Urinary bladder (tissue), 3 donors: ENCODE measurements at regions not wholly inside any gene's neighbourhood (a gene's known extent, or its start where the extent isn't known, plus 50 kb on each side); places are given as distances from the start of the nearest gene placed in this dataset.
A peak's percentile ranks its signal among the peaks of the same experiment; 100 is the strongest.

ENCODE experiments used
- DNase-seq: peaks from one replicate; pipeline ENCODE4 v3.0.0-alpha.2; 2015; ENCODE audit errors: extremely low spot score
- H3K27ac ChIP-seq: one replicate; pipeline ENCODE4 v1.5.1; 2013; ENCODE audit warnings: low read depth, mild to moderate bottlenecking, moderate library complexity
- H3K36me3 ChIP-seq: one replicate; pipeline ENCODE4 v1.6.1; 2013; ENCODE audit warnings: mild to moderate bottlenecking, moderate library complexity; ENCODE audit not compliant: insufficient read depth
- H3K4me1 ChIP-seq: one replicate; pipeline ENCODE4 v1.6.1; 2013; ENCODE audit warnings: mild to moderate bottlenecking, moderate library complexity; ENCODE audit not compliant: insufficient read depth
- H3K4me3 ChIP-seq: one replicate; pipeline ENCODE4 v1.5.1; 2013; ENCODE audit warnings: low read depth, low read length
- WGBS: extraction: QIAGEN DNeasy Blood & Tissue Kit; methylation state at CpG from one replicate; pipeline ENCODE4 v1.1.7; 2013; 5-methylcytosine and 5-hydroxymethylcytosine counted together
- donor health status: healthy with polysubstance abuse.
- donor health status: healthy.

GRCh38 chr1:234865171-234866006 is 255.4 kb upstream of the IRF2BP2 start:
- H3K4me1 ChIP-seq = peaks cover 3% of the 10 kb centered on the region
- no peaks in the 10 kb centered on the region for H3K36me3 ChIP-seq
- WGBS = 98% methylated on average over 7 of the region's 7 CpGs
- H3K4me3 ChIP-seq = no peak overlapping the region
- no peak for DNase-seq
- H3K27ac ChIP-seq = no peak overlapping the region

GRCh38 chr1:234864116-234864515 is 254.1 kb upstream of the IRF2BP2 start:
- no peak for DNase-seq
- H3K4me1 ChIP-seq = peaks cover 3% of the 10 kb centered on the region
- 93% methylated on average over 3 of the region's 3 CpGs for WGBS

GRCh38 chr1:234863551-234863971 is 253.6 kb upstream of the IRF2BP2 start:
- no peak overlapping the region for H3K4me3 ChIP-seq
- peaks cover 3% of the 10 kb centered on the region for H3K4me1 ChIP-seq
- WGBS = 63% methylated on average over 6 of the region's 6 CpGs
- no peak overlapping the region for H3K27ac ChIP-seq
- H3K36me3 ChIP-seq = no peaks in the 10 kb centered on the region
- no peak for DNase-seq

More at GRCh38 chr1:234864116-234864515, 254.1 kb upstream of the IRF2BP2 start:
- Histone ChIP-seq H3K36me3 (no peaks in the 10 kb centered on the region), H3K4me3 (no peak overlapping the region), H3K27ac (no peak overlapping the region)

GRCh38 chr1:234862944-234863515 is 253.1 kb upstream of the IRF2BP2 start:
- H3K4me3 ChIP-seq = no peak overlapping the region
- H3K27ac ChIP-seq = no peak overlapping the region
- H3K4me1 ChIP-seq = peaks cover 3% of the 10 kb centered on the region
- H3K36me3 ChIP-seq = no peaks in the 10 kb centered on the region
- WGBS = 8% methylated on average over 13 of the region's 13 CpGs
- peak; percentile 75 for DNase-seq

GRCh38 chr1:234862360-234862943 is 252.5 kb upstream of the IRF2BP2 start:
- Histone ChIP-seq H3K27ac (peak overlapping the region; percentile 38), H3K36me3 (no peaks in the 10 kb centered on the region), H3K4me3 (no peak overlapping the region), H3K4me1 (peaks cover 1% of the 10 kb centered on the region)
- 45% methylated on average over 7 of the region's 7 CpGs for WGBS
- no peak for DNase-seq

- WGBS = 83% methylated on average over 4 of the region's 4 CpGs
- no peaks in the 10 kb centered on the region for H3K36me3 ChIP-seq
- no peak for DNase-seq
- no peaks in the 10 kb centered on the region for H3K4me1 ChIP-seq
- no peak overlapping the region for H3K4me3 ChIP-seq
- H3K27ac ChIP-seq = no peak overlapping the region
Observed at GRCh38 chr1:234861761-234862160, 251.8 kb upstream of the IRF2BP2 start.

GRCh38 chr1:234861024-234861620 is 251.1 kb upstream of the IRF2BP2 start:
- Histone ChIP-seq H3K4me3 (no peak overlapping the region), H3K4me1 (no peaks in the 10 kb centered on the region), H3K36me3 (no peaks in the 10 kb centered on the region), H3K27ac (no peak overlapping the region)
- no peak for DNase-seq
- WGBS = 98% methylated on average over 2 of the region's 2 CpGs

GRCh38 chr1:234858722-234859121 is 248.7 kb upstream of the IRF2BP2 start:
- H3K36me3 ChIP-seq = no peaks in the 10 kb centered on the region
- H3K4me1 ChIP-seq = no peaks in the 10 kb centered on the region
- no peak for DNase-seq
- no peak overlapping the region for H3K4me3 ChIP-seq
- no peak overlapping the region for H3K27ac ChIP-seq

- H3K4me1 ChIP-seq = no peaks in the 10 kb centered on the region
- WGBS = 22% methylated on average over 3 of the region's 3 CpGs
- no peaks in the 10 kb centered on the region for H3K36me3 ChIP-seq
- no peak overlapping the region for H3K4me3 ChIP-seq
- DNase-seq = no peak
- H3K27ac ChIP-seq = no peak overlapping the region
Observed at GRCh38 chr1:234856845-234857245, 246.9 kb upstream of the IRF2BP2 start.

GRCh38 chr1:234855851-234856250 is 245.9 kb upstream of the IRF2BP2 start:
- Histone ChIP-seq H3K36me3 (no peaks in the 10 kb centered on the region), H3K4me1 (no peaks in the 10 kb centered on the region), H3K27ac (no peak overlapping the region), H3K4me3 (no peak overlapping the region)
- WGBS = 96% methylated on average over 3 of the region's 3 CpGs
- DNase-seq = no peak

GRCh38 chr1:234854645-234855039 is 244.7 kb upstream of the IRF2BP2 start:
- Histone ChIP-seq H3K4me3 (no peak overlapping the region), H3K27ac (no peak overlapping the region), H3K4me1 (no peaks in the 10 kb centered on the region), H3K36me3 (no peaks in the 10 kb centered on the region)
- no peak for DNase-seq
- WGBS = 92% methylated on average over 1 of the region's 1 CpG

GRCh38 chr1:234853906-234854644 is 244.1 kb upstream of the IRF2BP2 start:
- DNase-seq = no peak
- WGBS = 73% methylated on average over 6 of the region's 6 CpGs
- H3K27ac ChIP-seq = no peak overlapping the region
- no peak overlapping the region for H3K4me3 ChIP-seq
- H3K4me1 ChIP-seq = no peaks in the 10 kb centered on the region
- no peaks in the 10 kb centered on the region for H3K36me3 ChIP-seq

GRCh38 chr1:234852659-234853058 is 242.7 kb upstream of the IRF2BP2 start:
- Histone ChIP-seq H3K27ac (no peak overlapping the region), H3K36me3 (no peaks in the 10 kb centered on the region), H3K4me3 (no peak overlapping the region), H3K4me1 (no peaks in the 10 kb centered on the region)
- WGBS = 96% methylated on average over 3 of the region's 3 CpGs
- DNase-seq = no peak
